ENCODE measurements at regions not wholly inside any gene's neighbourhood (a gene's known extent, or its start where the extent isn't known, plus 50 kb on each side); places are given as distances from the start of the nearest gene placed in this dataset.
"Not testable (repeated sequence)": the region's sequence is repeated elsewhere in the genome, so short reads cannot be mapped to it uniquely, and the experiment has no call there.

DNA sequence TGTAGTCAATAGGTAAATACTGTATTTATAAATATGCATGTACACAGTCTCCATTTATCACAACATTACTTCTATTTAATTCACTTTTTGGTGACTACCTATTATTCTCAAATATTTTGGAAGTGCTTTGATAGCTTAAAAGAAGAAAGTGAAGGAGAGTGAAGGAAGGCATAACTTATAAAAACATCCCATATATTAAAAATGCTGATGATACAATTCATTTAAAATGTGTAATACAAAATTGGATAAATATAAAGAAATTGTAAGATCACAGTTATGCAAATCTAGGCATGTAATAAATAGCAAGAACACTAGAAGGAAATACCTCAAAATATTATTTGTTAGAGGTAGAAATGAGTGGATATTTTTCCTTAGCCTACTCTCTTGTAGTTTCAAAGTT lies 111.6 kb upstream of the ADTRP start:
- Mint-ChIP-seq H3K27ac (no peak overlapping the region), H3K4me1 (ENCODE audit: low read depth) (no peaks in the 10 kb centered on the region), H3K4me3 (no peak overlapping the region), H3K27me3 (no peaks in the 10 kb centered on the region), H3K9me3 (no peaks in the 10 kb centered on the region), H3K36me3 (ENCODE audit: low read depth) (no peaks in the 10 kb centered on the region)
- intact Hi-C loops (cut with micrococcal nuclease) = no loop called here

DNA sequence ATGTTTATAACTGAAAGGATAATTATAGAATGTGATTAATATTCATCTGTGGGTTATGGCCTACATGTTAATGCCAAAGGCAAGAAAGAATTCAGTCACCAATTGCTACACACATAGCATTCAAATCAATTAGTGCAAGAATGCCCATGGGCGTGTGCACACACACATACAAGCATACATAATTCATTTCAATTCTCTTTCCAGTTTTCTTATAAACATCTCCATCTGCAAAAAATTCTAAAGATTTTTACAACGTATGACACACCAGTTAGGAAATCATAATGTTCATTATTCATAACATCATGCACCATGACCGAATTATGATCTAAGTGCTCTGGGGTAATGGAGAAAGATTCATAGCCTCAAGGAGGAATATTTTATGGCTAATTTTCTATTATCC lies 111.0 kb upstream of the ADTRP start:
- Mint-ChIP-seq H3K9me3 (no peaks in the 10 kb centered on the region), H3K4me3 (no peak overlapping the region), H3K27ac (no peak overlapping the region), H3K4me1 (ENCODE audit: low read depth) (no peaks in the 10 kb centered on the region), H3K27me3 (no peaks in the 10 kb centered on the region), H3K36me3 (ENCODE audit: low read depth) (no peaks in the 10 kb centered on the region)
- intact Hi-C loops (cut with micrococcal nuclease) = no loop called here

DNA sequence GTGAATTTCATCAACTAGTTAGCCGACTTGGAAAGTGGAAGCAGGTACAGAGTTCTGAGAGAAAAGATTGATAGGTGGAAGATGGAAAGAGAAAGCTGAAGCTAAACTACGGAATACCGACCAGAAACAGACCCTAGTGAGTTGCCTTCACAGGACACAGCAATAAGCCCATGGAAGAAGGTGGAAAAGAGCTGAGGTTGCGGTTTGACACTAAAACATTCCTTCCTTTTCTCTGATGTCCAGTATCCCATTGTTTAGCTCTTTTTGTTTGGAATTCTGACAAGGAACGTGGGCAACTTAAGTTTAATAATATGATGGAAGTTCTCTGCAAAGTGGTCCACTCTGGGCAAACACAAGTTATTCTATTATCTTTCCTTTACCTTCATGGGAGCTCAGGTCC lies 110.1 kb upstream of the ADTRP start:
- Mint-ChIP-seq H3K27ac (no peak overlapping the region), H3K36me3 (ENCODE audit: low read depth) (no peaks in the 10 kb centered on the region), H3K4me1 (ENCODE audit: low read depth) (no peaks in the 10 kb centered on the region), H3K9me3 (no peaks in the 10 kb centered on the region), H3K27me3 (no peaks in the 10 kb centered on the region), H3K4me3 (no peak overlapping the region)
- intact Hi-C loops (cut with micrococcal nuclease) = no loop called here

DNA sequence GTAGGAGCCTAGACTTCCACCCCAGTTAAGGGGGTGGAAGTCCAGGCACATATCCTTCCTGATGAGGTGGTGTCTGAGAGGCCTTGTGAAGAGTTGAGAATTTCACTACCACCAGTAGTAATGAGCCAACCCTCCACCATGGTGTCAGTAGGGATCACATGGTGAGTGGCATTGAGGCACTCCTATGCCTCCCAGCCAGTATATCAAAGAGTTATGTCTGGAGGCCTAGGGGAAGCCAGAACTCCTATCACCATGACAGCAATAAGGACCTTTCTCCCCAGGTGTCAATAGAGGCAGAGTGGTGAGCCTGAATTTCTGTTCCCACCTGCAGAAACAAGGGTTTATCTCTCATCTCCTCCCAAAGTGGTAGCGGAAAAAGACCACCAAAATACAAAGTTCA lies 106.6 kb upstream of the ADTRP start:
- Mint-ChIP-seq H3K36me3 (ENCODE audit: low read depth) (no peaks in the 10 kb centered on the region), H3K4me3 (no peak overlapping the region), H3K4me1 (ENCODE audit: low read depth) (no peaks in the 10 kb centered on the region), H3K9me3 (peaks cover 22% of the 10 kb centered on the region), H3K27ac (no peak overlapping the region), H3K27me3 (no peaks in the 10 kb centered on the region)
- intact Hi-C loops (cut with micrococcal nuclease) = no loop called here

DNA sequence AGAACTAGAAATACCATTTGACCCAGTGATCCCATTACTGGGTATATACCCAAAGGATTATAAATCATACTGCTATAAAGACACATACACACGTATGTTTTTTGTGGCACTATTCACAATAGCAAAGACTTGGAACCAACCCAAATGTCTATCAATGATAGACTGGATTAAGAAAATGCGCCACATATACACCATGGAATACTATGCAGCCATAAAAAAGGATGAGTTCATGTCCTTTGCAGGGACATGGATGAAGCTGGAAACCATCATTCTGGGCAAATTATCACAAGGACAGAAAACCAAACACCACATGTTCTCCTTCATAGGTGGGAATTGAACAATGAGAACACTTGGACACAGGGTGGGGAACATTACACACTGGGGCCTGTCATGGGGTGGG lies 104.9 kb upstream of the ADTRP start:
- intact Hi-C loops (cut with micrococcal nuclease); H3K4me3 Mint-ChIP-seq; H3K4me1 Mint-ChIP-seq (ENCODE audit: low read depth); H3K27ac Mint-ChIP-seq; H3K27me3 Mint-ChIP-seq; H3K36me3 Mint-ChIP-seq (ENCODE audit: low read depth): not testable (repeated sequence)
- peaks cover 28% of the 10 kb centered on the region for H3K9me3 Mint-ChIP-seq

DNA sequence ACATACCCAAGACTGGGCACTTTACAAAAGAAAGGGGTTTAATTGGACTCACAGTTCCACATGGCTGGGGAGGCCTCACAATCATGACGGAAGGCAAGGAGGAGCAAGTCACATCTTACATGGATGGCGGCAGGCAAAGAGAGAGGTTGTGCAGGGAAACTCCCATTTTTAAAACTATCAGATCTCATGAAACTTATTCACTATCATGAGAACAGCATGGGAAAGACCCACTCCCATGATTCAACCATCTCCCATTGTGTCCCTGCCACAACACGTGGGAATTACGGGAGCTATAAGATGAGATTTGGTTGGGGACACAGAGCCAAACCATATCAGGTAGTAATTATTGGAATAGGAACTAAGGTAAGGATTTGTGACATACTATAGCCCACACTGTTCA lies 101.6 kb upstream of the ADTRP start:
- H3K27ac Mint-ChIP-seq; H3K4me3 Mint-ChIP-seq; H3K36me3 Mint-ChIP-seq (ENCODE audit: low read depth); intact Hi-C loops (cut with micrococcal nuclease); H3K4me1 Mint-ChIP-seq (ENCODE audit: low read depth); H3K27me3 Mint-ChIP-seq: not testable (repeated sequence)
- H3K9me3 Mint-ChIP-seq = peaks cover 28% of the 10 kb centered on the region

DNA sequence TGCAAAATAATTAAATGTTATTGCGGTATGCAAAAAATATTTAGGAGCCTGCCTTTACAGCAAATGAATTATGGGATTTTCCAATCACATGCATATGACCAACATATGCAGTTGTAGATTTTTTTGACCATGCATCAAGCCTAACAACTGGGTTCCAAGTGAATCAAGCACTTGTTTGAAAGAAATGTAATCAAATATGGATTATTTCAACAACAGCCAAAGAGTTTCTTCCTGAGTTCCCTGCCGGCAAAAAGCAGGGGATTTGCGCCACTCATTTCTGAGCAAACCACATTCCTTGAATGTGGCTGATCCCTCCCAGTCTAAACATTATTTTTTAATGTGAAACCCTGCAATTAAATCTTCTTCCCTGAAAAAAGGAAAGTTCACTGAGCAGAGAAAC lies 100.1 kb upstream of the ADTRP start:
- H3K27ac Mint-ChIP-seq = no peak overlapping the region
- peaks cover 28% of the 10 kb centered on the region for H3K9me3 Mint-ChIP-seq
- no peaks in the 10 kb centered on the region for H3K36me3 Mint-ChIP-seq (ENCODE audit: low read depth)

DNA sequence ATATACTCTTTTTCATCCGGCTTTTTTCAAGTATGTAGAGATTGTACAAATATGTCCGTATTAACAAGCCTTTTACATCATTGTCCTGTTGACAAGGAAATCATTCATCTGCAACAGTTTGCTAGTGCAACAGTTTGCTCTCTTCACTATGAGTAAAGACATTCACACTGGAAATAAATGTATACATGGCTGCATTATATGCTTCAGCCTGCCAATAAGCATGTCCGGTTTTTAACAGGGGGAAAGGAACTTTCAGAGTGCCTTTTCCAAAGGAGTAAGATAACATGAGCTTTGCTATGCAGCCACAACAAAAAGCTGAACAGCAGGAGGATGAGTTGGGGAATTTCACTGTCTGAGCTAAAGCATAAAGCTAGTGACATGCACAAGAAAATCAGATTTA lies 99.4 kb upstream of the ADTRP start:
- no peak overlapping the region for H3K4me3 Mint-ChIP-seq
- H3K27me3 Mint-ChIP-seq = peaks cover 2% of the 10 kb centered on the region
- no peaks in the 10 kb centered on the region for H3K36me3 Mint-ChIP-seq (ENCODE audit: low read depth)
- H3K4me1 Mint-ChIP-seq (ENCODE audit: low read depth) = no peaks in the 10 kb centered on the region
- no peak overlapping the region for H3K27ac Mint-ChIP-seq
- H3K9me3 Mint-ChIP-seq = peaks cover 28% of the 10 kb centered on the region
- intact Hi-C loops (cut with micrococcal nuclease) = no loop called here

More for the DNA sequence above, 100.1 kb upstream of the ADTRP start:
- Mint-ChIP-seq H3K27me3 (peaks cover 2% of the 10 kb centered on the region), H3K4me3 (no peak overlapping the region), H3K4me1 (ENCODE audit: low read depth) (no peaks in the 10 kb centered on the region)
- intact Hi-C loops (cut with micrococcal nuclease) = no loop called here

DNA sequence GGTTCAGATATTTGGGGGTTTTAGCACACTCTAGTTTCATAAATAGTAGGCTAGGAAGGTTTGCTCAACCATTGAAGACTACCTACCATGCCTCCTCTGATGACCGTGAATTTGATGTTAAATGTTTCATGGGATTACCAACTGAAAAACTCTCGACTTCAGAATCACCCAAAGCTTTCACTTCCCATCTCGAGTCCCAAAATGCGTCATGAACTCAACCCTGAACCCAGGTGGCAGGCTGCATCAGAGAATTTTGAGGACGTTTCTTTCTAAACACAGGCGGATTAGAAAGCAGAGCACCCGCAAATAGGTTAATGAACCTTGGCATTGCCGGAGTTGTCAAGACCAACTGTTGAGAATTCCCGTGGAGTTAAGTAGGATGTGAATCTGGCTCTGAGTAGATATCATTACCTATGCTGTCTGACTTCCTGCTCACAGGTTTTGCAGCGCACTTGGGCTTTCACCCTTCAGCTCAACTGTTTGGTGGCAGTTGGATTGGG lies 98.4 kb upstream of the ADTRP start:
- H3K27me3 Mint-ChIP-seq = peaks cover 2% of the 10 kb centered on the region
- intact Hi-C loops (cut with micrococcal nuclease) = no loop called here
- H3K27ac Mint-ChIP-seq = no peak overlapping the region
- no peak overlapping the region for H3K4me3 Mint-ChIP-seq
- H3K9me3 Mint-ChIP-seq = peaks cover 23% of the 10 kb centered on the region
- no peaks in the 10 kb centered on the region for H3K36me3 Mint-ChIP-seq (ENCODE audit: low read depth)
- no peaks in the 10 kb centered on the region for H3K4me1 Mint-ChIP-seq (ENCODE audit: low read depth)

DNA sequence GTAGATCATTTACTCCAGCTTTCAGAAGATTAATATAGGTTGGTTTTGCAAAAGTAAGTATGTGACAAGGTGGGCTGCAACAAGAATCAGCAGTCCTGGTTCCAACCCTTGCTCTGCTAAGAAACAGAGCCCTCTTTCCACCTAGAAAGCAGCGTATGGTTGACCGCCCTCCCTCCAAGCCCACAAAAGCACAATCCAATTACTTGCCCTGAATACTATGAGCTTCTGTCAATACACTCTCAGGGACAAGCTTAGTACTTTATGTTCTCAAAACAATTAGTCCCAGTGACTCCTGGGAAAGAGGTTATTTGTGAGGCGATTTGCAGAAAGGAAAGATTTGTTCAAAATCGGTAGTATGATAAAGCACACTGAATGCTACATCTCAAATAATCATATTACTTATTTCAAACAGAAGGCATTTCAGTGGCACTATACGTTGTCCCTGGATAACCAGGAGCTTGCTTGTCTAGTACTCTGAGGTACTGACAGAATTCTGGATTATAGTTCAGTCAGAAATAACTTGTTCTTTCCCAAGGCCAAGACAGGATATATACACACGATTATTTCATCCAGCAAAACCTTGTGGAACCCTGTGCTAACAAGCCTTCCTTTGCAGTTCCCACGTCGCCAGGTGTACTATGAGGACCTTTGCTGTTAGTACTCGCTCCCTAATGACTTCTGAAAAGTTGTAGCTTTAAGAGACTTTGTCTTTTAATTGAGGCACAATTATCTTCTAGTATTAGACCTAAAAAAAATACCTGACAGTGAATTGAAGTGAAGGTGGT lies 96.9 kb upstream of the ADTRP start:
- H3K4me1 Mint-ChIP-seq (ENCODE audit: low read depth) = no peaks in the 10 kb centered on the region
- intact Hi-C loops (cut with micrococcal nuclease) = no loop called here

DNA sequence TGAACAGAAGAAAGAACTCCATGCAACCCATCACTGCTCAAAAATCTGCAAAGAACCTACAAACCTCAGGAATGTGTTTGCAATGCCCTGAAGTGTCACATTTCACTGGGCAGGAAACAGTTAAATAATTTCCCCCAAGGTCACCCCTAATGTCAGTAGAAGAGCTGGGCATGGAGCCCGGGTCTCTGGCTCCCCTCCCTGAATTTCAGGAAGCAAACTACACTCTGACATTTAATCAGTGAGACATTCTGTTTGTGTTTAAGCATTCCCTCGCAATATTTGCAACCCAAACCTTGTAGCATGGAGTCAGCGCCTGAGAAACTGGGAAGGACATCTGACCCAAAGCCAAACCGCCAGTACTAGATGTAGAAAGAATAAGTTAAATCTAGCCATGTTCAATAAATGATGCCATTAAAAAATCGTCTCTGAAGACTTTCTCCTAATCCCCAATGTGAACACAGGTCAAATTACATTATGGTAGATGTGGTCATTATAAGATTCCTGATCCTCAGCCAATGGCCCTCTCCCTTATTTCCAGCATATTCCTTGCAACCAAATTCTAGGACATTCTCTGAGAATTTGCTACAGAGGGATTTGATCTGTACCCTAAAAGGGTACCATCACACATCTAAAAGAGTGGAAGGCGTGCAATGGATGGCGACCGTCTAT lies 91.2 kb upstream of the ADTRP start:
- no peaks in the 10 kb centered on the region for H3K36me3 Mint-ChIP-seq (ENCODE audit: low read depth)
- no peaks in the 10 kb centered on the region for H3K27me3 Mint-ChIP-seq
- H3K4me3 Mint-ChIP-seq = no peak overlapping the region
- H3K9me3 Mint-ChIP-seq = peaks cover 9% of the 10 kb centered on the region
- no peak overlapping the region for H3K27ac Mint-ChIP-seq
- no peaks in the 10 kb centered on the region for H3K4me1 Mint-ChIP-seq (ENCODE audit: low read depth)
- intact Hi-C loops (cut with micrococcal nuclease) = no loop called here

More for the DNA sequence above, 96.9 kb upstream of the ADTRP start:
- Mint-ChIP-seq H3K36me3 (ENCODE audit: low read depth) (no peaks in the 10 kb centered on the region), H3K27ac (no peak overlapping the region), H3K4me3 (no peak overlapping the region), H3K9me3 (peaks cover 18% of the 10 kb centered on the region), H3K27me3 (peaks cover 2% of the 10 kb centered on the region)

DNA sequence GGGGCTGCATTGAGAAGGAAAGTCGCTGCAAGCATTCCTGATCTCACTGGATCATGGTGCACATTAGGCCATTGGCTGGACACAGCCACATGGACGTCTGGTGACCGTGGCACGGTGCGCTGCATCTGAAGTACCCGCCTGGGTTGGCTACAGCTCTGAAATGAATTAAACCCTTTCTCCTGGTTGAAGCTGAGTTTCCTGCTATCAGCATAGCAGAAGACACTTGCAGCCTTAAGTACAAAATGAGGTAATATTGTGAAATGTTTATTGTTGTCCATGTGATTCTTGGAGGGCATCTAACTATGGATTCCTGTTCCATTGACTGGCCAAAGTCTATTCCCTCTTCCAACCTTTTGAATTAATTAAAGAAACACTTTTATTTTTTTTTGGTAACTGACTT lies 89.8 kb upstream of the ADTRP start:
- Mint-ChIP-seq H3K36me3 (ENCODE audit: low read depth) (no peaks in the 10 kb centered on the region), H3K9me3 (peaks cover 16% of the 10 kb centered on the region), H3K4me1 (ENCODE audit: low read depth) (no peaks in the 10 kb centered on the region), H3K27ac (no peak overlapping the region), H3K4me3 (no peak overlapping the region), H3K27me3 (no peaks in the 10 kb centered on the region)
- intact Hi-C loops (cut with micrococcal nuclease) = no loop called here

DNA sequence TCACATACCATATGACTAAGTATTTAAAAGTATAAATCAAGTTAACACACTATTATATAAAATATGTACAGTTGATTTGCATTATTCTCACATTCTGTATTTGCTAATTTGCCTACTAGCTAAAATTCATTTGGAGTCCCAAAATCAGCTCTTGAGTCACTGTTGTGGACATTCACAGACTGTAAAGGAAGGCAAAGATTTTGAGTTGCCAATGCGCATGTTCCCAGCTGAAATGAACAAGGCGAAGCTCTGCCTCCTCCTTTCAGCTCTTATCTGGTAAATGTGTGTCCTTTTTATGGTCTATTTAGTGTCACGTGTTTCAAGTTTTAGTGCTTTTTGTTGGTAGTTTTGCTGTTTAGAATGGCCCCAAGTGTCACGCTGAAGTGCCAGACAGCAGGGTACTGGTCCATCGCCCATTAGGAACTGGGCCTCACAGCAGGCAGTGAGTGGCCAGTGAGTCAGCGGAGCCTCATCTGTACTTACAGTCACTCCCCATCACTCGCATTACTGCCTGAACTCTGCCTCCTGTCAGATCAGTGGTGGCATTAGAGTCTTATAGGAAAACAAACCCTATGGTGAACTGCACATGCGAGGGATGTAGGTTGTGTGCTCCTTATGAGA lies 87.2 kb upstream of the ADTRP start:
- Mint-ChIP-seq H3K27ac (no peak overlapping the region), H3K9me3 (peaks cover 7% of the 10 kb centered on the region), H3K27me3 (no peaks in the 10 kb centered on the region), H3K4me3 (no peak overlapping the region), H3K36me3 (ENCODE audit: low read depth) (no peaks in the 10 kb centered on the region), H3K4me1 (ENCODE audit: low read depth) (no peaks in the 10 kb centered on the region)
- intact Hi-C loops (cut with micrococcal nuclease) = no loop called here

DNA sequence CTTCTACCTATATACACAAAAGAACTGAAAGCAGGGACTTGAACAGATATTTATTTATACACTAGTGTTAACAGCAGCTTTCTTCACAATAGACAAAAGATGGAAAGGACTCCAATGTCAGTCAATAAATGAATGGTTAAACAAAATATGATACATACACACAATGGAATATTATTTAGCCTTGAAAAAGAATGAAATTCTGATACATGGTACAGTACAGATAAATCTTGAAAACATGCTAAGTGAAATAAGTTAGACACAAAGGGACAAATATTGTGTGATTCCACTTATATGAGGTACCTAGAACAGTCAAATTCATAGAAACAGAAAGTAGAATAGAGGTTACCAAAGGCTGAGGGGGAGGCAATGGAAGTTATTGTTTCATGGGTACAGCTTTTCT lies 79.8 kb upstream of the ADTRP start:
- no peaks in the 10 kb centered on the region for H3K27me3 Mint-ChIP-seq
- intact Hi-C loops (cut with micrococcal nuclease) = no loop called here

More for the DNA sequence above, 79.8 kb upstream of the ADTRP start:
- H3K27ac Mint-ChIP-seq = no peak overlapping the region
- no peaks in the 10 kb centered on the region for H3K36me3 Mint-ChIP-seq (ENCODE audit: low read depth)
- H3K4me3 Mint-ChIP-seq = no peak overlapping the region
- H3K4me1 Mint-ChIP-seq (ENCODE audit: low read depth) = no peaks in the 10 kb centered on the region
- H3K9me3 Mint-ChIP-seq = no peaks in the 10 kb centered on the region

Measured in dendritic cell treated with granulocyte-macrophage colony-stimulating factor and Interleukin-4, amounts not matched to agents 40 ng/mL and 50 ng/mL, for 4 days (primary cell).